Neural cell (in vitro differentiated cells): ENCODE measurements at regions not wholly inside any gene's neighbourhood (a gene's known extent, or its start where the extent isn't known, plus 50 kb on each side); places are given as distances from the start of the nearest gene placed in this dataset.

Experiments used
- EP300 ChIP-seq: fragments of 450-650 bp; conservative IDR thresholded peaks from 2 replicates; pipeline ENCODE4 v1.6.1; 2014; ENCODE audit warnings: antibody characterized with exemption, mild to moderate bottlenecking, moderate library complexity; ENCODE audit not compliant: poor library complexity, severe bottlenecking
- MXI1 ChIP-seq: fragments of 450-650 bp; conservative IDR thresholded peaks from 2 replicates; pipeline ENCODE4 v1.6.1; 2014; ENCODE audit warnings: antibody characterized with exemption, mild to moderate bottlenecking; ENCODE audit not compliant: poor library complexity, severe bottlenecking
- POLR2AphosphoS5 ChIP-seq: IDR thresholded peaks from 2 replicates; pipeline ENCODE4 v1.6.1; 2012
- SMC3 ChIP-seq: fragments of 450-650 bp; conservative IDR thresholded peaks from 2 replicates; pipeline ENCODE4 v1.6.1; 2014; ENCODE audit warnings: antibody characterized with exemption, mild to moderate bottlenecking, moderate library complexity; ENCODE audit not compliant: poor library complexity
- TF ChIP-seq, protein P1 (sequence below): fragments of 450-650 bp; IDR thresholded peaks from 2 replicates; pipeline ENCODE4 v1.5.1; 2014; ENCODE audit warnings: antibody characterized with exemption, mild to moderate bottlenecking, moderate library complexity; ENCODE audit not compliant: poor library complexity, severe bottlenecking

DNA sequence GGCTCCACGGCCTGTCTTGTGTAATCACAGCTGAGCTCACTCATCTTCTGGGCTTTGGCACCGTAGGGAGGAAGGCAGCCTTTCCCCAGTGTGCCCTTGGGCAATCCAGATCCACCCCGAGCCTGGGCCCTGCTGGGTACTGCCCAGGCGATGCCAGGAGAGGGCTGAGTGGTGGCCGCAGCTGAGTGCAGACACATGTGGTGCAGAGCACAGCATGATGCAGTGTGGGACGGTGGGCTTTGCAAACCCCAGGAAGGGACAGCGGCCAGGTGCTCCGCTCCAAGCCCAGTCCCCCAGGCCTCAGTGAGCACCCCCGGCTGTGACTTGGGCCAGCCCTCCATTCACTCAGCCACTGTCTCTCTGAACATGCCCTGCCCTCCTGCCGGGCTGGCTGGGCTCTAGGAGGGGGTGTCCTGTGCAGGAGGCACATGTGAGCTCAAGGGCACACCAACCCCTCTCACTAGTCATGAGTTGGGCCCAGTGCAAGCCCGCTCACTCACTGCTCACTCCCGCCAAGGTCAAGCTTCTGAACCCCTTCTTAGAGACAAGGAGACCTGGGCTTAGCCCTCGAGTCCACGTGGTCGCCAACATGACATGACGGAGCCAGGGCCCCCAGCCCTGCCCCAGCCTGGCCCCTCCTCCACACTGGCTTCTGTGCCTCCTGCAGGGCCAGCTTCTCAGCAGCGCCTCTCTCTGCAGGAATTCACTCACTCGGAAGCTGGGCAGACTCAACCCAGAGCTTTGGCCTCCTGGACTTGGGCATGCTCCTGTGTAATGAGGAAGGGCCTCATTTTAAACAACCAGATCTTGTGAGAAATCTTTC, 77.5 kb upstream of the INSIG1 start:
- TF ChIP-seq, protein P1, sequence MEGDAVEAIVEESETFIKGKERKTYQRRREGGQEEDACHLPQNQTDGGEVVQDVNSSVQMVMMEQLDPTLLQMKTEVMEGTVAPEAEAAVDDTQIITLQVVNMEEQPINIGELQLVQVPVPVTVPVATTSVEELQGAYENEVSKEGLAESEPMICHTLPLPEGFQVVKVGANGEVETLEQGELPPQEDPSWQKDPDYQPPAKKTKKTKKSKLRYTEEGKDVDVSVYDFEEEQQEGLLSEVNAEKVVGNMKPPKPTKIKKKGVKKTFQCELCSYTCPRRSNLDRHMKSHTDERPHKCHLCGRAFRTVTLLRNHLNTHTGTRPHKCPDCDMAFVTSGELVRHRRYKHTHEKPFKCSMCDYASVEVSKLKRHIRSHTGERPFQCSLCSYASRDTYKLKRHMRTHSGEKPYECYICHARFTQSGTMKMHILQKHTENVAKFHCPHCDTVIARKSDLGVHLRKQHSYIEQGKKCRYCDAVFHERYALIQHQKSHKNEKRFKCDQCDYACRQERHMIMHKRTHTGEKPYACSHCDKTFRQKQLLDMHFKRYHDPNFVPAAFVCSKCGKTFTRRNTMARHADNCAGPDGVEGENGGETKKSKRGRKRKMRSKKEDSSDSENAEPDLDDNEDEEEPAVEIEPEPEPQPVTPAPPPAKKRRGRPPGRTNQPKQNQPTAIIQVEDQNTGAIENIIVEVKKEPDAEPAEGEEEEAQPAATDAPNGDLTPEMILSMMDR: no peak
- no peak for TF ChIP-seq EP300
- TF ChIP-seq POLR2AphosphoS5: no peak
- no peak for TF ChIP-seq SMC3
- no peak for TF ChIP-seq MXI1
